ENCODE measurements at regions not wholly inside any gene's neighbourhood (a gene's known extent, or its start where the extent isn't known, plus 50 kb on each side); places are given as distances from the start of the nearest gene placed in this dataset.

DNA sequence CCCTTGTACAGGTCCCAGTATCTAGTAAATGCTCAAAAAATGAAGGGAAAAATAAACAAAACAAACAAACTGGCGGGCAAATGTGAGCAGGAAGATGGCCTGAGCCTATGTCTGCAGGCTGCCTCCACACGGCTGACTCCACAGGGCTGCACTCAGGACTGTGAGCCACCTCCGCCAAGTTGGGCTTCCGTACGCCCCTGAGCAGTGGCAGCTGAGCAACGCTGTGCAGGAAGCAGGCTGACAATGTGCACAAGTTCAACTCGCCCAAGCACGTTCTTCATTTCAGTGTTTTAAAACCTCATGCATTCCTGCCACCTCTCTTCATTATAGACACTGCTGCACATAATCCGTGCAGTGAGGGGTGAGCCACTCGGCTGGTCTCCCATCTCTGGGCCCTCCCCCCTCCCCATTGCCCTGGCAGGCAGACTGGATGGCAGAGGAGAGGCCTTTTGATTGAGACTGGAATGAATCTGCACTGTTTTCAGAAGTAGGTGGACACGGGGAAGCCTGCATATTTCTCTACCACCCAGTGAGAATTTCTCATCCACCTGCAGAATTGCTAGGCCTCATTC is 915.3 kb downstream of the UQCRFS1 start (continued):
- TF ChIP-seq RELA (IDR thresholded peaks at IDR 0.05; ENCODE audit: borderline replicate concordance, partially characterized antibody) (no peak), ZNF207 (IDR thresholded peaks at IDR 0.05; ENCODE audit: borderline replicate concordance) (no peak), FOXM1 (IDR thresholded peaks at IDR 0.05; ENCODE audit: low read depth, low read length) (no peak), MXI1 (IDR thresholded peaks at IDR 0.05; ENCODE audit: low read depth, low read length) (no peak), BCL11A (IDR thresholded peaks at IDR 0.05; ENCODE audit: low read depth, low read length) (no peak), PAX5 (IDR thresholded peaks at IDR 0.05; ENCODE audit: borderline replicate concordance, low read depth, low read length) (no peak), BCL3 (IDR thresholded peaks at IDR 0.05; ENCODE audit: borderline replicate concordance, insufficient read depth, low read depth, low read length, poor library complexity, severe bottlenecking) (no peak), TCF7 (IDR thresholded peaks at IDR 0.05; ENCODE audit: borderline replicate concordance) (no peak), CBFB (IDR thresholded peaks at IDR 0.05; ENCODE audit: low read depth) (no peak)
- TF ChIP-seq, protein P1, sequence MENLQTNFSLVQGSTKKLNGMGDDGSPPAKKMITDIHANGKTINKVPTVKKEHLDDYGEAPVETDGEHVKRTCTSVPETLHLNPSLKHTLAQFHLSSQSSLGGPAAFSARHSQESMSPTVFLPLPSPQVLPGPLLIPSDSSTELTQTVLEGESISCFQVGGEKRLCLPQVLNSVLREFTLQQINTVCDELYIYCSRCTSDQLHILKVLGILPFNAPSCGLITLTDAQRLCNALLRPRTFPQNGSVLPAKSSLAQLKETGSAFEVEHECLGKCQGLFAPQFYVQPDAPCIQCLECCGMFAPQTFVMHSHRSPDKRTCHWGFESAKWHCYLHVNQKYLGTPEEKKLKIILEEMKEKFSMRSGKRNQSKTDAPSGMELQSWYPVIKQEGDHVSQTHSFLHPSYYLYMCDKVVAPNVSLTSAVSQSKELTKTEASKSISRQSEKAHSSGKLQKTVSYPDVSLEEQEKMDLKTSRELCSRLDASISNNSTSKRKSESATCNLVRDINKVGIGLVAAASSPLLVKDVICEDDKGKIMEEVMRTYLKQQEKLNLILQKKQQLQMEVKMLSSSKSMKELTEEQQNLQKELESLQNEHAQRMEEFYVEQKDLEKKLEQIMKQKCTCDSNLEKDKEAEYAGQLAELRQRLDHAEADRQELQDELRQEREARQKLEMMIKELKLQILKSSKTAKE (IDR thresholded peaks at IDR 0.05; ENCODE audit: low read depth, poor library complexity, severe bottlenecking) = no peak
- TF ChIP-seq, protein P2, sequence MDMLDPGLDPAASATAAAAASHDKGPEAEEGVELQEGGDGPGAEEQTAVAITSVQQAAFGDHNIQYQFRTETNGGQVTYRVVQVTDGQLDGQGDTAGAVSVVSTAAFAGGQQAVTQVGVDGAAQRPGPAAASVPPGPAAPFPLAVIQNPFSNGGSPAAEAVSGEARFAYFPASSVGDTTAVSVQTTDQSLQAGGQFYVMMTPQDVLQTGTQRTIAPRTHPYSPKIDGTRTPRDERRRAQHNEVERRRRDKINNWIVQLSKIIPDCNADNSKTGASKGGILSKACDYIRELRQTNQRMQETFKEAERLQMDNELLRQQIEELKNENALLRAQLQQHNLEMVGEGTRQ (IDR thresholded peaks at IDR 0.05; ENCODE audit: borderline replicate concordance, low read depth, low read length) = no peak
